NB4 (cell line): ENCODE measurements at regions not wholly inside any gene's neighbourhood (a gene's known extent, or its start where the extent isn't known, plus 50 kb on each side); places are given as distances from the start of the nearest gene placed in this dataset.

Experiments used
- POLR2A ChIP-seq: IDR thresholded peaks from 2 replicates; pipeline ENCODE4 v1.6.1; 2011; ENCODE audit warnings: mild to moderate bottlenecking; ENCODE audit not compliant: insufficient read length; ENCODE audit errors: extremely low read depth
- TF ChIP-seq, protein P1 (sequence below): IDR thresholded peaks from one replicate; pipeline ENCODE4 v1.5.1; 2012; ENCODE audit warnings: low read depth, low read length
- TF ChIP-seq, protein P2 (sequence below): IDR thresholded peaks from 2 replicates; pipeline ENCODE4 v1.6.1; 2011; ENCODE audit warnings: low read depth, low read length

DNA sequence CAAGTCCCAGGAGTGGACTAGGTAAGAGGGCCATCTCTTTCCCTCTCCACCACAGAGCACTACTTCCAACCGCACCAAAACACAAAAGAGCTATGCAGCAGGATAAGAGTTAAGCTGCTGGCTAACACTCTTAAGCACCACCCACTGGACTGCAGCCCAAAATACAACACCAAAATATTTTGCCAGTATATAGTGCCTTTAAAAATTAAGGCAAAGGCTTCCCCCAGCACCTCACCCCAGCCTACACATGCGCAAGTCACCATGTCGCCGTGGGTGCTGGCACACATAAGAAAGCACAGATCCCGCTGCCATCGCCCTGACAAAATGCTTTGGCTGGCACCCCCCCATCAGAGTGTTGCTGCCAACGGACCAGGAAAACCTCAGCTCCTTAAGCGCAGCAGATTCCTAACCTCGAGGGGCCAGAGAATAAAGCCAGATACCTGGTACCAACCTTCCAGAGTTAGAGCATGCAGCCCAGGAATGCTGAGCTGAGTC is 608.3 kb downstream of the PCDH17 start:
- TF ChIP-seq, protein P1, sequence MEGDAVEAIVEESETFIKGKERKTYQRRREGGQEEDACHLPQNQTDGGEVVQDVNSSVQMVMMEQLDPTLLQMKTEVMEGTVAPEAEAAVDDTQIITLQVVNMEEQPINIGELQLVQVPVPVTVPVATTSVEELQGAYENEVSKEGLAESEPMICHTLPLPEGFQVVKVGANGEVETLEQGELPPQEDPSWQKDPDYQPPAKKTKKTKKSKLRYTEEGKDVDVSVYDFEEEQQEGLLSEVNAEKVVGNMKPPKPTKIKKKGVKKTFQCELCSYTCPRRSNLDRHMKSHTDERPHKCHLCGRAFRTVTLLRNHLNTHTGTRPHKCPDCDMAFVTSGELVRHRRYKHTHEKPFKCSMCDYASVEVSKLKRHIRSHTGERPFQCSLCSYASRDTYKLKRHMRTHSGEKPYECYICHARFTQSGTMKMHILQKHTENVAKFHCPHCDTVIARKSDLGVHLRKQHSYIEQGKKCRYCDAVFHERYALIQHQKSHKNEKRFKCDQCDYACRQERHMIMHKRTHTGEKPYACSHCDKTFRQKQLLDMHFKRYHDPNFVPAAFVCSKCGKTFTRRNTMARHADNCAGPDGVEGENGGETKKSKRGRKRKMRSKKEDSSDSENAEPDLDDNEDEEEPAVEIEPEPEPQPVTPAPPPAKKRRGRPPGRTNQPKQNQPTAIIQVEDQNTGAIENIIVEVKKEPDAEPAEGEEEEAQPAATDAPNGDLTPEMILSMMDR: no peak
- TF ChIP-seq, protein P2, sequence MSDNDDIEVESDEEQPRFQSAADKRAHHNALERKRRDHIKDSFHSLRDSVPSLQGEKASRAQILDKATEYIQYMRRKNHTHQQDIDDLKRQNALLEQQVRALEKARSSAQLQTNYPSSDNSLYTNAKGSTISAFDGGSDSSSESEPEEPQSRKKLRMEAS: no peak
- TF ChIP-seq POLR2A: no peak
